GM23338 (cell line): ENCODE measurements at regions not wholly inside any gene's neighbourhood (a gene's known extent, or its start where the extent isn't known, plus 50 kb on each side); places are given as distances from the start of the nearest gene placed in this dataset.

Source experiments
- ATAC-seq: fragments of 200-7000 bp; cut with Tn5 transposase; 3 replicates; pipeline ENCODE4 v1.9.1; 2020
- DNase-seq: peaks from one replicate; pipeline ENCODE4 v3.0.0-alpha.2; 2015; ENCODE audit warnings: low spot score
- H2AFZ ChIP-seq: fragments of 200-600 bp; sonication (generic); 2 replicates; pipeline ENCODE4 v1.8.0; 2016; ENCODE audit warnings: antibody characterized with exemption, mild to moderate bottlenecking, moderate library complexity
- H3F3A ChIP-seq: fragments of 200-600 bp; sonication (generic); replicated peaks from 2 replicates; pipeline ENCODE4 v1.8.0; 2017; ENCODE audit warnings: antibody characterized with exemption, mixed run types, low read depth
- H3K27ac ChIP-seq: fragments of 200-600 bp; sonication (generic); 2 replicates; pipeline ENCODE4 v1.6.1; 2016; ENCODE audit warnings: low read depth
- H3K27me3 ChIP-seq: fragments of 200-600 bp; sonication (generic); 2 replicates; pipeline ENCODE4 v1.8.0; 2016; ENCODE audit warnings: mild to moderate bottlenecking, mixed run types, moderate library complexity; ENCODE audit not compliant: insufficient read depth
- H3K36me3 ChIP-seq: fragments of 200-600 bp; sonication (generic); 2 replicates; pipeline ENCODE4 v1.8.0; 2016; ENCODE audit warnings: mild to moderate bottlenecking; ENCODE audit not compliant: insufficient read depth
- H3K4me1 ChIP-seq: fragments of 200-600 bp; sonication (generic); 2 replicates; pipeline ENCODE4 v1.8.0; 2016; ENCODE audit warnings: mild to moderate bottlenecking, moderate library complexity; ENCODE audit not compliant: insufficient read depth
- H3K4me2 ChIP-seq: fragments of 200-600 bp; sonication (generic); 2 replicates; pipeline ENCODE4 v1.7.1; 2017; ENCODE audit warnings: mixed run types
- H3K4me3 ChIP-seq: fragments of 200-600 bp; sonication (generic); 2 replicates; pipeline ENCODE4 v1.6.1; 2016; ENCODE audit warnings: mixed run types
- H3K79me2 ChIP-seq: fragments of 200-600 bp; sonication (generic); replicated peaks from 2 replicates; pipeline ENCODE4 v1.8.0; 2017; ENCODE audit warnings: mild to moderate bottlenecking; ENCODE audit not compliant: insufficient read depth
- H3K9me2 ChIP-seq: fragments of 200-600 bp; sonication (generic); 2 replicates; pipeline ENCODE4 v1.8.0; 2017; ENCODE audit not compliant: insufficient read depth
- H4K20me1 ChIP-seq: fragments of 200-600 bp; sonication (generic); replicated peaks from 2 replicates; pipeline ENCODE4 v1.8.0; 2017; ENCODE audit warnings: mild to moderate bottlenecking; ENCODE audit not compliant: insufficient read depth
- H3K27ac Mint-ChIP-seq: 2 replicates; pipeline ENCODE4 v1.8.0; 2020; ENCODE audit warnings: inconsistent platforms, mild to moderate bottlenecking, moderate library complexity, mixed read lengths
- H3K27me3 Mint-ChIP-seq: 3 replicates; pipeline ENCODE4 v1.8.0; 2022; ENCODE audit warnings: low read depth, mild to moderate bottlenecking, moderate library complexity, mixed read lengths, inconsistent platforms; ENCODE audit not compliant: insufficient read depth, poor library complexity
- H3K36me3 Mint-ChIP-seq: 3 replicates; pipeline ENCODE4 v1.8.0; 2021; ENCODE audit warnings: low read depth, mild to moderate bottlenecking, inconsistent platforms, moderate library complexity, mixed read lengths
- H3K4me1 Mint-ChIP-seq: 3 replicates; pipeline ENCODE4 v1.8.0; 2020; ENCODE audit warnings: mild to moderate bottlenecking, inconsistent platforms, mixed read lengths
- H3K4me3 Mint-ChIP-seq: 3 replicates; pipeline ENCODE4 v1.8.0; 2021; ENCODE audit warnings: moderate library complexity, mild to moderate bottlenecking, inconsistent platforms, mixed read lengths
- H3K9me3 Mint-ChIP-seq: 3 replicates; pipeline ENCODE4 v1.8.0; 2020; ENCODE audit warnings: moderate library complexity, mild to moderate bottlenecking, inconsistent platforms, mixed read lengths
- CREB1 ChIP-seq: fragments of 250-450 bp; sonication (Bioruptor Pico); IDR thresholded peaks from 2 replicates; pipeline ENCODE4 v1.5.0; 2020; ENCODE audit warnings: low read depth, mild to moderate bottlenecking, moderate library complexity
- CTCF ChIP-seq, 2 experiments: fragments of 200-600 bp in 1 of 2; sonication (generic) in 1 of 2; conservative IDR thresholded peaks; 2 replicates each; pipeline versions ENCODE4 v1.5.1 to v1.6.1; 2016 to 2017; ENCODE audit warnings: antibody characterized with exemption in 2 of 2, low read depth in 2 of 2, mild to moderate bottlenecking in 2 of 2, moderate library complexity in 1 of 2
- ETS1 ChIP-seq: IDR thresholded peaks from 2 replicates; pipeline ENCODE4 v1.6.1; 2016; ENCODE audit warnings: antibody characterized with exemption
- EZH2 ChIP-seq: fragments of 200-600 bp; sonication (generic); IDR thresholded peaks from one replicate; pipeline ENCODE4 v1.8.0; 2017; ENCODE audit warnings: antibody characterized with exemption, mild to moderate bottlenecking, low read depth; ENCODE audit not compliant: unreplicated experiment
- EZH2phosphoT487 ChIP-seq: fragments of 200-600 bp; sonication (generic); IDR thresholded peaks from one replicate; pipeline ENCODE4 v1.8.1; 2018; ENCODE audit warnings: antibody characterized with exemption; ENCODE audit not compliant: unreplicated experiment
- JUNB ChIP-seq: IDR thresholded peaks from one replicate; pipeline ENCODE4 v1.6.1; 2016; ENCODE audit warnings: antibody characterized with exemption; ENCODE audit not compliant: unreplicated experiment
- NANOG ChIP-seq: IDR thresholded peaks from 2 replicates; pipeline ENCODE4 v1.6.1; 2016; ENCODE audit warnings: antibody characterized with exemption, borderline replicate concordance
- REST ChIP-seq: IDR thresholded peaks from one replicate; pipeline ENCODE4 v1.6.1; 2018; ENCODE audit warnings: antibody characterized with exemption; ENCODE audit not compliant: unreplicated experiment
- STAT1 ChIP-seq: IDR thresholded peaks from one replicate; pipeline ENCODE4 v1.6.1; 2016; ENCODE audit warnings: antibody characterized with exemption; ENCODE audit not compliant: unreplicated experiment
- ZNF114 ChIP-seq: fragments of 250-450 bp; sonication (Bioruptor Pico); IDR thresholded peaks from 2 replicates; pipeline ENCODE4 v1.5.0; 2020; ENCODE audit warnings: mild to moderate bottlenecking, moderate library complexity
- ZNF331 ChIP-seq: fragments of 250-450 bp; sonication (Bioruptor Pico); IDR thresholded peaks from 2 replicates; pipeline ENCODE4 v1.5.0; 2020; ENCODE audit warnings: low read depth, mild to moderate bottlenecking, moderate library complexity
- ZNF462 ChIP-seq: fragments of 250-450 bp; sonication (Bioruptor Pico); IDR thresholded peaks from 2 replicates; pipeline ENCODE4 v1.5.0; 2020; ENCODE audit warnings: mild to moderate bottlenecking, moderate library complexity

GRCh38 chr2:54054271-54054670, 61.1 kb upstream of the ACYP2 start:
- H3K36me3 ChIP-seq = no peaks in the 10 kb centered on the region
- no peak for ATAC-seq
- no peaks in the 10 kb centered on the region for H3K4me1 ChIP-seq
- H3K27me3 ChIP-seq = no peaks in the 10 kb centered on the region
- H3K4me3 ChIP-seq = no peak overlapping the region
- peaks cover 22% of the 10 kb centered on the region for H3K9me3 Mint-ChIP-seq
- peaks cover 10% of the 10 kb centered on the region for H3K36me3 Mint-ChIP-seq
- no peak overlapping the region for H3K4me3 Mint-ChIP-seq
- no peaks in the 10 kb centered on the region; the same call in 2 of the 3 replicates for H3K4me1 Mint-ChIP-seq
- TF ChIP-seq JUNB (no peak), CREB1 (no peak), ZNF462 (CRISPR knock-in tag) (no peak), ETS1 (no peak), EZH2 (no peak), NANOG (no peak), ZNF331 (CRISPR knock-in tag) (no peak), STAT1 (no peak), CTCF (conservative IDR thresholded peaks at IDR 0.05; ENCODE audit: low read depth in 2 of 2) (no peak), ZNF114 (CRISPR knock-in tag) (no peak), EZH2phosphoT487 (no peak), REST (no peak)
- H2AFZ ChIP-seq = no peak overlapping the region
- H3K27me3 Mint-ChIP-seq = no peaks in the 10 kb centered on the region
- no peak overlapping the region for H3K27ac ChIP-seq
- H3K79me2 ChIP-seq = no peaks in the 10 kb centered on the region
- H3K27ac Mint-ChIP-seq = no peak overlapping the region
- H3F3A ChIP-seq = no peaks in the 10 kb centered on the region
- H3K4me2 ChIP-seq = no peak overlapping the region
- H3K9me2 ChIP-seq = peaks cover 3% of the 10 kb centered on the region; the same call in 1 of the 2 replicates
- no peak for DNase-seq
- no peaks in the 10 kb centered on the region; the same call in 1 of the 2 replicates for H4K20me1 ChIP-seq
